HG02973 (cell line): ENCODE measurements at regions not wholly inside any gene's neighbourhood (a gene's known extent, or its start where the extent isn't known, plus 50 kb on each side); places are given as distances from the start of the nearest gene placed in this dataset.
"Not testable (repeated sequence)": the region's sequence is repeated elsewhere in the genome, so short reads cannot be mapped to it uniquely, and the experiment has no call there.

Source experiments
- ATAC-seq: cut with Tn5 transposase; IDR thresholded peaks from one replicate; pipeline ENCODE4 v1.9.1; 2021; ENCODE audit warnings: moderate library complexity; ENCODE audit not compliant: unreplicated experiment

DNA sequence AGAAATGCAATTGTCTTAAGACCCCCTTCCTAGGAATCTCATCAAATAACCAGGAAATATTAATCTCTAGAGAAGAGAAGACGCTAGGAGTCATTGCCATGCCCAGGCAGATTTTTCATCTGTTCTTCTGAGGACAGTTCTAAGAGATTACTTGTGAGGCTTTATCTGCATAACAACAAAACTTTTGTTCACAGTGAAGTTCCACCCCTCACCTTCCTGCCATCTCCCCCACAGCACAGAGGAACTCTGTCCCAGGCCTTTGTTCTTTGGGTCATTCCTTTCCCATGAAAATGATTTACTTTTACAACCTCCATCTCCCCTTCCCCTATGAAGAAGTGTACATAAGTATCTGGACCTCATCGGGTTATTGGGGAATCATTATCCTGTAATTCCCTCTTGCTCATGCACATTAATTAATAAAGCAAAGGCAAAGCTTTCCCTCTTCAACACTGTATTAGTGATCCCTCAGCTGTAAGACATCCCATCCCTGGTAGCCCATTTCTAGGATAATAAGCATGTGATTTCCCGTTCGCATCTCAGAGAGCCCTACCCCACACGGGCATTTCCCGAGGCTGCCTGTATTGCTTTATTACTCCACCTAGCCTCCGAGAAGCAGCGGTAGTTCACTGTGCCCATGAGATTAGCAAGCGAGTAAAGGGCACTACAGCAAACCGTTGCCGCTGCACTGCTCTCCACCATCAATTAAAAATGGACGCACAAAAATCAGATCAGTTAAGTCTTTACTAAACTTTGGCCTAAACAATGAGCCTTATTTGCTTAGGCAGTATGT, 384.4 kb upstream of the CAMK1G start:
- ATAC-seq, result no peak

DNA sequence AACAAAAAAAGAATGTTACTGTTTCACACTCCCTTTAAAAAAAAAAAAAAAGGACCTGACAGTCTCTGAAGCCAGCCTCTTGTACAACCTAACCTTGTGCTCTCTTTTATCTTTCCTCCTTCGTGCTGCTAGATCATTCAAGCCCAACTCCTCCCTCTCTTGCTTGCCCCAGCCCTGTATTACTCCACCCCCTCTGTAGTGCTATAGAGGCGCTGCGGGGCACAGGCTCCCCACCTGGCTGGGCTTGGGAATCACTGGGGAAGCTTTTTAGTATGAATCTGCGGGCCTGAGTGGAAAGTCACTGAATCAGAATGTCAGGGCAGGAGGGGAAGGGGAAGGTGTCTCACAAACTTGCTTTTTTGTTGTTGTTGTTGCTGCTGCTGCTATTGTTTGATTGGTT, 383.7 kb upstream of the CAMK1G start:
- no peak for ATAC-seq

DNA sequence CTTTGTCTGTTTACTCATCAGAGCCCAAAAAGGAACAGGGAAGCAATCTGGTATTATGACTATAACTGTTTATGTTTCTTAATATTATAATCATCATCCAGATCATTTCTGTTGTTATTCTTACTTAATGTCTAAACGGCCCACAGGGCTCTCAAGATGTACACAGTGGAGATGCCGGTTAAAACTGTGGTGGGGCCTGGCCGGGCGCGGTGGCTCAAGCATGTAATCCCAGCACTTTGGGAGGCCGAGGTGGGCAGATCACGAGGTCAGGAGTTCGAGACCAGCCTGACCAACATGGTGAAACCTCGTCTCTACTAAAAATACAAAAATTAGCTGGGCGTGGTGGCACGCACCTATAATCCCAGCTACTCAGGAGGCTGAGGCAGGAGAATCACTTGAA, 381.2 kb upstream of the CAMK1G start:
- ATAC-seq, result not testable (repeated sequence)

- no peak for ATAC-seq
These were observed 380.5 kb upstream of the CAMK1G start for GRCh38 chr1:209202830-209203532.

GRCh38 chr1:209203533-209203895, 380.0 kb upstream of the CAMK1G start:
- ATAC-seq, result no peak

DNA sequence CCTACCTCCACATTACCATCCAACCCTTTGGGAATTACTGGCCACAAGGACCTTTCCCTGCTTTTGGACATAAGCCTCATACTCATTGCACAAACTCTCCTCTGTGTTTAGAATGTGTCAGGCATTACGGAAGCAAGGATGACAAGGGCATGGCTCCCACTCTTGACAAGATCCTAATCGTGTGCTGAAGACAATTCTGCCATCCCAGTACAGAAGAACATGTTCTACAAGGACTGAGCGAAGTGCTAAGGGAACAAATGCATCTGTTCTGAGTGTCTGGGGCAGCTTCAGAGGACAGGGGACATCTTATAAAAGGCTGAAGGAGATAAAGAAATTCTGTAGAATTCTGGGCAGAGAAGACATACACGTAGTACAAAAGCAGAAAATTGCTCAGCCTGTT, 378.5 kb upstream of the CAMK1G start:
- ATAC-seq, result no peak

DNA sequence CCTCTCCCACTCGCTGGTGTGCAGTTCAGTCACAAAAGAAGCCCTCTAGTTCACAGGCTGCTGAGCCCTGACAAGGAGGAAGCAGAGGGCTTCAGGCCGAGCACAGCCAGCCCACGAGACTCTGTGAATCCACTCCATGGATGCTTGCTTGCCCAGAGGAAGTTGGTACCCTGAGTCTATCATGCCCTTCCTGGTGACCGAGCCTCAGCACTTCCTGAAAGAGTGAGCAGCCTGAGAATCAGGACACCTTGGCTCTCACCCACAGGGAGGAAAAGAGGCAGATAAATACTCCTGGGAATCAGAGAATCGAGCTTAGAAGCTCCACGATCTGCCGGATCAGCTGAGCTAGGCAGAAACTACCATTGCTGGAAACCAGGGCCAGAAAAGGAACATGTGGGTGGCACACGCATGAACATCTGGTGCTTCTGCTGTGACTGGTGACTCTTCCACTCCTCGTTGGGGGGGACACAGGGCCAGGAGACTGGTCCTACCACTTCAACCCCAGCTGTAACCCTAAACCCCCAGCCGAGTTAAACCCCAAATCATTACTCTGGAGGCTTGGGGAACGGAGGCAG, 376.3 kb upstream of the CAMK1G start:
- ATAC-seq, result no peak

DNA sequence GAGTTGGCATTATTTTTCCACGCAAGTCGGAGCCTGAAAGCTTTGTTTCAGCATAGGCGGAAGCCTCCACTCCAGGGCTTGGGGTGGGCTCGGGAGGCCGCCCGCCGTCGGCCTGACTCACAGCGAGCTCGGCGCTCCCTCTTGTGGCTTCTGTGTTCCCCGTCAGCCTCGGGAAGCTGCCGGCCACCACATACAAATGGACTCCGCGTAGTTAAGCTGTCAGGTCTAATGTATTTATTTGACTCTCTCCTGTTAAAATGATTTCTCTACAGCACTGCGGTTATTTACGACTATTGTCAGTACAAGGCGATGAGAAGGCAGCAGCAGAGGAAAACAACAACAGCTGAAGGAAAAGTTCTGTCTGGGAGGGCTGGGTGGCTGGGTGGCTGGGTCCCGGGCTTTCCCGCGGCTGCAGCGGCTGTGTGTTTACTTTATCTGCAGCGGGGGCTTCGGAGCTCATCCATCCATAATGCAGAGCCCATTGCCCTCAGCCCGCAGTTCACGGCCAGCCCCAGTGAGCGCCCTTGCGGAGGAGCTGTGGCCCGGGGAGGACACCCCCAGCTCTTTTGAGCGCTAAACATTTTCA, 375.7 kb upstream of the CAMK1G start:
- peak; percentile 84 for ATAC-seq

DNA sequence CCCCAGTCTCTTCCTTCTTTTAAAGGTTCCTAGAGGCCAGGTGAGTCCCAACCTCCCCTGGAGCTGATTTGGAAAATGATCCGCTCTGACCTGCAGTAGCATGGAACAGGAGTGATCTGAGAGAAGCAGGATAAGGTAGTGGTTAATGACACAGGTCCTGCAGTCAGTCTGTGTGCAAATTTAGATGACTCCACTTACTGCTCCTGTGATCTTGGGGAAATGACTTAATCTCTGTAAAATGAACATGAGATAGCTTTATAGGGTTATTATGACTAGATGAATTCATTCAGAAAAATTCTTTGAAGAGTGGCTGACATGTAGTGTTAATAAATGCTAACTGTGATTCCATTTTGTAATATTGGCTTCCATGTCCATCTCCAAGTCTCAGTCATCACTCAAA, 374.9 kb upstream of the CAMK1G start:
- ATAC-seq, result no peak

GRCh38 chr1:209213989-209214388, 369.5 kb upstream of the CAMK1G start:
- ATAC-seq, result no peak

DNA sequence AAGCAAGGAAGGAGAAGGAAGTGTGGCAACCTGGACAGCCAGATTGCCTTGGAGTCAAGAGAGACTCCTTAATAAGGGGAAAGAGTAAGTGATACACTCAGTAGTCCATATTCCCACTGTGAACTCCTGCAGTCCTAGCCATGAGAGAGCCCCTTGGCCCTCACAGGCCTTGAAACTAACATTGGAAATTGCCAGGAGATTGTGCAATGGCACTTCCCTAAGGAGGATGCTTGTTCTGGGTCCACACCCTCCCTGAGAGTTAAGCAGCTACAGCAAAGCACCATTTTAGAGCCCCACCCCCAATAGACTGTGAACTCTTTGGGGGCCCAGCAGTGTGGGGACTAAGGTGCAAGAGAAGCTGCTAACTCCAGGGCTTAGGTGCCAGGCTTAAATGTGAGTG, 367.7 kb upstream of the CAMK1G start:
- ATAC-seq, result no peak

DNA sequence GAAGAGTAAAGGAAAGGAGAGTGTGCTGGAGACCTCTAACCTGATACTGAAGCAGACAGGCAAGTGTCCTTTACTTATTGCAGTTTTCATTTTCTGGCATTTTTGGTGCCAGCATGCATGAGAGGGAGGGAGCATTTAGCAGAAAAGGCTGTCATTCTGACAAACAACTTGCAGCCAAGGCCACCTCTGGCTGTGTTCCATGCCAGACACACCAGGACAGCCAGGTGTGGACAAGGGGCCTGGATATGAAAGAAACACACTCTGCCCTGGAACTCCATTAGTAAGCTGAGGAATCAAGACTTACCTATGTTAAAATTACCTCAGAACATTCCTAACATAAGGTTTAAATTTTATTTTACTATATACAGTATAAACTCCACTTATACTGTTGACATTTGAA, 365.4 kb upstream of the CAMK1G start:
- ATAC-seq, result no peak

GRCh38 chr1:209218981-209219380, 364.5 kb upstream of the CAMK1G start:
- ATAC-seq, result no peak

GRCh38 chr1:209219791-209220524, 363.6 kb upstream of the CAMK1G start:
- no peak for ATAC-seq

DNA sequence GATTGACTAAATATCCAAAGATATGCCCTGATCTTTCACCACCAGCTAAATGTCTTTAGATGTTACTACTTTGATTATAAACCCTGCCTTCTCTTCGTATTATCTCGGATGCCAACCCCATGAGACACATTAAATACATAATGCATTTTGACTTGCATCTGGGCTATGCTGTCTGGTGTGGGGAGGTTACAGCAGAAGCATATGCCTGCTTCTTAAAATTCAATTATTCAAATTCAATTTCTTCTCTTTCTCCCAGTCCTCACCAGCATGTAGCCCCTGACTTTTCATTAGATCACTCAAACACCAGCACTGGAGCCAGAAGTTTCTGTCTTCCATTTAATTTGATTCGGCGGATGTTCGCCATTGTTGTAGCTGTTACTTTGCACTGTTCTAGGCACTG, 360.7 kb upstream of the CAMK1G start:
- no peak for ATAC-seq

DNA sequence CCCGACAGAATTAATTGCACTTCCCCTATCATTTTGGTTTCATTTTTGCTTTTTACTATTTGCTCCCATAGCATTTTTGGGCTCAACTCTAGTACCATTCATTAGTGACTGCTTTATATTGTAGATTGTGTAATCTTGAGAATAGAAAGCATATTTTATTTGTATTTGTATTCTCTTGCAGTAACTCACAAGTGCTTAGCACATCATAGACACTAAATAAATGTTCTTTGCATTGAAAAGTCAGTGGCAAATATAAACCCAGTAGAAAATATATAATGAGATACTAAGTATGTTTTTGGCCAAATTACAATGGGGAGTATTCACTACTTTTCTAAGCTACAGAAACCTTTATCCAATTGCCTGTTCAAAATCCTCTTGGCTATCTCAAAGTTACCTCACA, 359.7 kb upstream of the CAMK1G start:
- ATAC-seq, result no peak

GRCh38 chr1:209224886-209225285, 358.6 kb upstream of the CAMK1G start:
- no peak for ATAC-seq

DNA sequence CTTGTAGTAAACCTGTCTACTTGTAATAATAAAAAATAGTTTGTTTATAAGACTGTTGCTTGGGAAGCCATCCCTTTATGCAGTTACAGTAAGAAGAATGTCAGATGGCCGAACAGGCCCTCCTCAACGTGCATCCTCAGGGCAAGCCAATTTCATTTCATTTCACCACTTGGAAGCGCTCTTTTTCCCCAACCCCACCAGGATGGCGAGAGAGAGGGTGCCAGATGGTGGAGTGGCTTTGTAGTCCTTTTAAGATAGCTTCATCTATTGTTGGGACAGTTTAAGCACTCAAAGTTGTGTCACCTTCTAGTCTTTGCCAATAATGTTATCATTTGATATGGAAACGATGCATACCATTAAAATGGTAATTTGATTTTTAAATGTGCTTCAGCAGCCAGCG, 356.3 kb upstream of the CAMK1G start:
- ATAC-seq, result no peak

- ATAC-seq, result no peak
These were observed 355.6 kb upstream of the CAMK1G start for GRCh38 chr1:209227941-209228340.

GRCh38 chr1:209229494-209230061, 353.9 kb upstream of the CAMK1G start:
- ATAC-seq, result no peak

- ATAC-seq, result no peak
These were observed 353.2 kb upstream of the CAMK1G start for GRCh38 chr1:209230314-209230713.
